HFFc6 (cell line): ENCODE measurements at regions not wholly inside any gene's neighbourhood (a gene's known extent, or its start where the extent isn't known, plus 50 kb on each side); places are given as distances from the start of the nearest gene placed in this dataset.

ENCODE experiments used
- DNase-seq: peaks from one replicate; pipeline ENCODE4 v3.0.0-alpha.2; 2018
- H3K27ac Mint-ChIP-seq: 2 replicates; pipeline ENCODE4 v1.8.0; 2020; ENCODE audit warnings: mild to moderate bottlenecking, mixed read lengths
- H3K27me3 Mint-ChIP-seq: 2 replicates; pipeline ENCODE4 v1.8.0; 2021; ENCODE audit warnings: mild to moderate bottlenecking, moderate library complexity, mixed read lengths; ENCODE audit not compliant: insufficient read depth
- H3K36me3 Mint-ChIP-seq: 2 replicates; pipeline ENCODE4 v1.8.0; 2021; ENCODE audit warnings: low read depth, mixed read lengths
- H3K4me1 Mint-ChIP-seq: 2 replicates; pipeline ENCODE4 v1.8.0; 2020; ENCODE audit warnings: low read depth, mixed read lengths
- H3K4me3 Mint-ChIP-seq: 2 replicates; pipeline ENCODE4 v1.8.0; 2020; ENCODE audit warnings: mild to moderate bottlenecking, moderate library complexity, mixed read lengths
- H3K9me3 Mint-ChIP-seq: 2 replicates; pipeline ENCODE4 v1.8.0; 2020; ENCODE audit warnings: mild to moderate bottlenecking, mixed read lengths
- CTCF ChIP-seq: fragments of 200-600 bp; sonication (generic); IDR thresholded peaks from 2 replicates; pipeline ENCODE4 v1.5.0; 2021; ENCODE audit warnings: antibody characterized with exemption, mild to moderate bottlenecking

- no peak overlapping the region for H3K4me3 Mint-ChIP-seq
- peaks cover 5% of the 10 kb centered on the region; the same call in 1 of the 2 replicates for H3K36me3 Mint-ChIP-seq
- no peak for TF ChIP-seq CTCF
- H3K27ac Mint-ChIP-seq, result no peak overlapping the region
- DNase-seq, result no peak
- no peaks in the 10 kb centered on the region; the same call in 1 of the 2 replicates for H3K27me3 Mint-ChIP-seq
- peaks cover 22% of the 10 kb centered on the region for H3K9me3 Mint-ChIP-seq
- H3K4me1 Mint-ChIP-seq, result no peaks in the 10 kb centered on the region
These were observed 551.1 kb downstream of the CAAP1 start for GRCh38 chr9:26341545-26341944.

- Mint-ChIP-seq H3K9me3 (peaks cover 17% of the 10 kb centered on the region), H3K4me1 (no peaks in the 10 kb centered on the region), H3K27ac (no peak overlapping the region), H3K36me3 (peaks cover 5% of the 10 kb centered on the region; the same call in 1 of the 2 replicates), H3K4me3 (no peak overlapping the region), H3K27me3 (no peaks in the 10 kb centered on the region; the same call in 1 of the 2 replicates)
- no peak for TF ChIP-seq CTCF
- no peak for DNase-seq
These were observed 552.8 kb downstream of the CAAP1 start for GRCh38 chr9:26339796-26340195.

- no peaks in the 10 kb centered on the region; the same call in 1 of the 2 replicates for H3K27me3 Mint-ChIP-seq
- no peak for DNase-seq
- no peak overlapping the region for H3K4me3 Mint-ChIP-seq
- H3K9me3 Mint-ChIP-seq, result no peaks in the 10 kb centered on the region
- no peaks in the 10 kb centered on the region for H3K36me3 Mint-ChIP-seq
- no peak overlapping the region for H3K27ac Mint-ChIP-seq
- no peaks in the 10 kb centered on the region for H3K4me1 Mint-ChIP-seq
- TF ChIP-seq CTCF, result no peak
These were observed 557.5 kb downstream of the CAAP1 start for GRCh38 chr9:26335116-26335515.

GRCh38 chr9:26334706-26335105 lies 557.9 kb downstream of the CAAP1 start:
- Mint-ChIP-seq H3K9me3 (no peaks in the 10 kb centered on the region), H3K4me3 (no peak overlapping the region), H3K4me1 (no peaks in the 10 kb centered on the region), H3K27ac (no peak overlapping the region), H3K36me3 (no peaks in the 10 kb centered on the region), H3K27me3 (no peaks in the 10 kb centered on the region; the same call in 1 of the 2 replicates)
- no peak for TF ChIP-seq CTCF
- DNase-seq, result no peak

GRCh38 chr9:26331223-26331622 lies 561.4 kb downstream of the CAAP1 start:
- no peak for DNase-seq
- no peaks in the 10 kb centered on the region for H3K9me3 Mint-ChIP-seq
- TF ChIP-seq CTCF, result no peak
- no peak overlapping the region for H3K27ac Mint-ChIP-seq
- peaks cover 2% of the 10 kb centered on the region; the same call in 1 of the 2 replicates for H3K27me3 Mint-ChIP-seq
- H3K4me1 Mint-ChIP-seq, result peaks cover 11% of the 10 kb centered on the region; the same call in 1 of the 2 replicates
- no peak overlapping the region for H3K4me3 Mint-ChIP-seq
- no peaks in the 10 kb centered on the region for H3K36me3 Mint-ChIP-seq

- no peak for DNase-seq
- no peaks in the 10 kb centered on the region for H3K9me3 Mint-ChIP-seq
- H3K4me1 Mint-ChIP-seq, result peaks cover 23% of the 10 kb centered on the region; the same call in 1 of the 2 replicates
- H3K27me3 Mint-ChIP-seq, result peaks cover 2% of the 10 kb centered on the region; the same call in 1 of the 2 replicates
- no peaks in the 10 kb centered on the region for H3K36me3 Mint-ChIP-seq
- no peak overlapping the region for H3K4me3 Mint-ChIP-seq
- TF ChIP-seq CTCF, result no peak
- H3K27ac Mint-ChIP-seq, result no peak overlapping the region
These were observed 562.6 kb downstream of the CAAP1 start for GRCh38 chr9:26329974-26330373.
